Prostate gland (tissue), 2 donors: ENCODE measurements at regions not wholly inside any gene's neighbourhood (a gene's known extent, or its start where the extent isn't known, plus 50 kb on each side); places are given as distances from the start of the nearest gene placed in this dataset.

Experiments used
- CTCF ChIP-seq, 4 experiments: fragments of 200-600 bp in 2 of 4; fragments of 450-650 bp in 2 of 4; sonication (generic) in 2 of 4; IDR thresholded peaks; 1 replicate in 3 of 4; 2 replicates in 1 of 4; pipeline ENCODE4 v1.5.1; 2016 to 2019; ENCODE audit warnings: antibody characterized with exemption in 4 of 4, mild to moderate bottlenecking in 2 of 4, moderate library complexity in 2 of 4
- POLR2AphosphoS5 ChIP-seq: sonication (generic); formaldehyde crosslinking; IDR thresholded peaks from one replicate; pipeline ENCODE4 v1.6.1; 2017; ENCODE audit warnings: antibody characterized with exemption

GRCh38 chr10:120041807-120042559 lies 149.5 kb downstream of the SEC23IP start:
- TF ChIP-seq CTCF (IDR thresholded peaks at IDR 0.05) = no peak
- no peak for TF ChIP-seq POLR2AphosphoS5
